ENCODE measurements at regions not wholly inside any gene's neighbourhood (a gene's known extent, or its start where the extent isn't known, plus 50 kb on each side); places are given as distances from the start of the nearest gene placed in this dataset.

DNA sequence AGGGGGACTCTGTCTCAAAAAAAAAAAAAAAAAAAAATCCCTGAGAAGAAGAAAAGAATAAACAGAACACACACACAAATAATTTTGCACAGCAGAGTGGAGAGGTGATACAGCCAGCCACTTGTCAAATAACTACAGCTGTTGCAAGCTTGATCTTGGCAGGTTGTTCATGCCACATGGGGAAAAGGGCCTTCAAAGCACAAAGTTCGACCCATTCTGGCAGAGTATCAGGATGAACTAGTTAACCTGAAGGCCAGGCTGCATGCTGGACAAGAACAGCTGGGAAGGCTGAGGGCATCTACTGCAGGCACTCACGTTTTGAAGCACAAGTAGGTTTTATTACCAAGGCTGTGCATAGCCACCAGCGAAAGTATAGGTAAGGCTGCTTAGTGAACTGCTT, 104.1 kb downstream of the KCTD15 start:
- TF ChIP-seq, protein P1, sequence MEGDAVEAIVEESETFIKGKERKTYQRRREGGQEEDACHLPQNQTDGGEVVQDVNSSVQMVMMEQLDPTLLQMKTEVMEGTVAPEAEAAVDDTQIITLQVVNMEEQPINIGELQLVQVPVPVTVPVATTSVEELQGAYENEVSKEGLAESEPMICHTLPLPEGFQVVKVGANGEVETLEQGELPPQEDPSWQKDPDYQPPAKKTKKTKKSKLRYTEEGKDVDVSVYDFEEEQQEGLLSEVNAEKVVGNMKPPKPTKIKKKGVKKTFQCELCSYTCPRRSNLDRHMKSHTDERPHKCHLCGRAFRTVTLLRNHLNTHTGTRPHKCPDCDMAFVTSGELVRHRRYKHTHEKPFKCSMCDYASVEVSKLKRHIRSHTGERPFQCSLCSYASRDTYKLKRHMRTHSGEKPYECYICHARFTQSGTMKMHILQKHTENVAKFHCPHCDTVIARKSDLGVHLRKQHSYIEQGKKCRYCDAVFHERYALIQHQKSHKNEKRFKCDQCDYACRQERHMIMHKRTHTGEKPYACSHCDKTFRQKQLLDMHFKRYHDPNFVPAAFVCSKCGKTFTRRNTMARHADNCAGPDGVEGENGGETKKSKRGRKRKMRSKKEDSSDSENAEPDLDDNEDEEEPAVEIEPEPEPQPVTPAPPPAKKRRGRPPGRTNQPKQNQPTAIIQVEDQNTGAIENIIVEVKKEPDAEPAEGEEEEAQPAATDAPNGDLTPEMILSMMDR (IDR thresholded peaks at IDR 0.05; ENCODE audit: extremely low read depth, missing control alignments) = no peak
- DNase-seq (ENCODE audit: low spot score) = no peak

DNA sequence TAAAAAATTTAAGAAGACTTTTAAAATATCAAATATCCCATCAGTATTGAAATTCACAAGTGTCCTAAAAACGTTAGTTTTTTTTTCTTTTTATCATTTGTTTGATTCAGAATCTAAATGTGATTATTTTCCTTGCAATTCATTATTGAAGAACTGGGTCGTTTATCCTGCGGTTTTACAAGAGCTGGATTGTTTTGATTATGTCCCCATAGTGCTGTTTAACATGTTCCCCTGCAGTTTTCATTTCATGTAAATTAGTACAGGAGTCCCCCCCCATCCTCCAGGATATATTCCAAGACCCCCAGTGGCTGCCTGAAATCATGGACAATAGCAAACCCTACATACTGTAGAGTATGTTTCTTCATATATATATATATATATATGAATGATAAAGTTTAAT, 105.7 kb downstream of the KCTD15 start:
- TF ChIP-seq, protein P1 (IDR thresholded peaks at IDR 0.05; ENCODE audit: extremely low read depth, missing control alignments) = no peak
- no peak for DNase-seq (ENCODE audit: low spot score)

DNA sequence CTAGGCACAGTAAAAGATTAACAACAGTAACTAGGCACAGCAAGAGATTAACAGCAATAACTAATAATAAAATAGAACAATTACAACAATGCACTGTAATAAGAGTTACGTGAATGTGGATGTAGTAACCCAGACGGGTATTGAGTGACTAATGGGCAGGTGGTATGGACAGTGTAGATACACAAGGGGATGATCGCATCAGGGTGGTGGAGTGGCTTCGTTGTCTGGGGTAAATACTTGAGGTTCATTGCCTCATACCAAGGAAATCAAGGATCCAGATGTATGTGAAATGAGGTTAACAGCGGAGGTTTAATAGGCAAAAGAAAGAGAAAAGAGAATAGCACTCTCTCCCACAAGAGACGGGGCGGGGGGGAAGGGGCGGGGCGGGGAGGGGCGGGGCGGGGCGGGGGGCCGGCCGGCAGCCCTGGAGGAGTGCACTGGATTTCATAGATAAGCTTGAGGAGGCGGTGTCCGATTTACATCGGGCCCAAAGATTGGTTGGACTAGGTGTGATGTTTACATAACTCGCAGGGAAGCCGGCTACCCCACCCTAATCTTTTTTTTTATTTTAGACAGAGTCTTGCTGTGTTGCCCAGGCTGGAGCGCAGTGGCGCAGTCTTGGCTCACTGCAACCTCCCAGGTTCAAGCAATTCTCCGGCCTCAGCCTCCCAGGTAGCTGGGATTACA, 106.3 kb downstream of the KCTD15 start:
- DNase-seq (ENCODE audit: low spot score) = no peak
- TF ChIP-seq, protein P1 (IDR thresholded peaks at IDR 0.05; ENCODE audit: extremely low read depth, missing control alignments) = no peak

DNA sequence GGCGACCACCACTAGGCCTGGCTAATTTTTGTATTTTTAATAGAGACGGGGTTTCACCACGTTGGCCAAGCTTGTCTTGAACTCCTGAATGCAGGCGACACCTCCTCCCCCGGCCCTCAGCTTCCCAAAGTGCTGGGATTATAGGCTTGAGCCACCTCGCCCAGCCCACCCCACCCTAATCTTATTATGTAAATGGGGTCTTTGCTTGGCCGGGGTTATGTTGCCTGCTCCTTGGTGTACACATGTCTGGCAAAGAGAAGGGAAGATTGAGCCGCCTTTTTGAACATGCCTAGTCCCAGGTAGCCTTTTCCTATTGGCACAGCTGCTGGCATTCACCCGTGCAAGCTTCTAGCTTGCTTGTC, 106.8 kb downstream of the KCTD15 start:
- no peak for DNase-seq (ENCODE audit: low spot score)
- TF ChIP-seq, protein P1 (IDR thresholded peaks at IDR 0.05; ENCODE audit: extremely low read depth, missing control alignments) = no peak

DNA sequence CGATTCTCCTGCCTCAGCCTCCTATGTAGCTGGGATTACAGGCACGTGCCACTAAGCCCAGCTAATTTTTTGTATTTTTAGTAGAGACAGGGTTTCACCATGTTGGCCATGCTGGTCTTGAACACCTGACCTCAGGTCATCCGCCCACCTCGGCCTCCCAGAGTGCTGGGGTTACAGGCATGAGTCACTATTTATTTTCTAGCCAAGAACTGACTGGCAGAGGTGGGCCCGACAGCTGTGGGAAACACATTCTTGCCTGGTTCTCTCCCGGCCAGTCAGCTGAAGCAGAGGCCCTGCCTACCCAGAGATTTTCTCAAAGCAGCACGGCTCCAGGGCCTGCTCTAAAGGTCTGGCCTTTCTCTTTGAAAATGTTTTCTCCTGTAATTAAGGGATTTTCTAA, 108.0 kb downstream of the KCTD15 start:
- no peak for DNase-seq (ENCODE audit: low spot score)
- TF ChIP-seq, protein P1 (IDR thresholded peaks at IDR 0.05; ENCODE audit: extremely low read depth, missing control alignments) = no peak

DNA sequence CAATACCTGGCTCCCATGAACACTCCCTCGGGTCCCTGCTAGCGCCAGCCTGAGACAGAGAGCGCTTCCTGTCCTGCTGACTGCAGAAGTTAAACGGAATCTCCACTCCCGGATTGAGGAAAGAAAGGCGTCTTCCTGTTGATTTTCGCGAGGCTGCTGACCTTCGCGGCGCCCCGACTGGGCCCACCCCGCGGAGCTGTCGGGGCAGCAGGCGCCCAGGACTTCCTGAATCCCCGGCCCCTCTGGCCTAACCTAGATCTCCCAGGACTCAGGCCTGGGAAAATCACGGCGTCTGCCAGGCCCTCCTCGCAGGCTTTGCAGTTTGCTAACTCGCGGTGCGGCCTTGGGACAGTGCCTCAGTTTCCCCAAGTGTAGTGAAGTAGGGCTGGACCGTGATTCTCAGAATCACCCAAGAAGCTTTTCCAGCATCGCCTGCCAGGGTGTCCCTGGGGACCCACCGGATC, 108.8 kb downstream of the KCTD15 start:
- no peak for DNase-seq (ENCODE audit: low spot score)
- TF ChIP-seq, protein P1 (IDR thresholded peaks at IDR 0.05; ENCODE audit: extremely low read depth, missing control alignments) = no peak

DNA sequence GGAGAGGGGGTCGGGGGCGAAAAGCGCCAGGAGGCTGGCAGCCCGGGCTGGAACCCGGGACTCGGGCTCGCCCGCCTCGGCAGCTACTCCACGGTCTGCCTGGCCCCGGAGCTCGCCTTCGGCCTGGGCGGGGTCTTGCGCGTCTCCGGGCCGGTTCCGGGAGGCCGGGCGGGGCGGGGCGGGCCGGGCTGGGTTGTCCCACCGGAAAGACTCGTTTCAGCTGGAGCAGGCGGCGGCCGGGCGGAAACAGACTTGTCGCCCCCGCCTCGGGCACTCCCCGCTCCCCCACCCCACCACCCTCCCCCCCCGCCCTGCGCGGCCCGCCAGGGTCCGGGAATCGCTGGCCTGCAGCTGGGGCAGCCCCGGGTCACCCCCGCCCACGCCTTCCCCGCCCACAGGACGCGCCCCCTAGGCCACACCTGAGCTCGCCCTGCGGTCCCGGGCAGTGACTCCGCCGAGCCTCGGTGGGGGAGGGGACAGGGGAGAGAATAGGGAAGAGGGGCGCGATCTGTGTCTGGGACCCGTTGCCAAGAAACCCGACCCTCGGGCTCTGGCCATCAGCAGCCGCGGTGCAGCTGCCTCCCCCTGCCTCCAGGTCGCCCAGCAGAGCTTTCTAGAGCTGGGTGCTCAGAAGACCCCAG, 109.4 kb downstream of the KCTD15 start:
- TF ChIP-seq, protein P1 (IDR thresholded peaks at IDR 0.05; ENCODE audit: extremely low read depth, missing control alignments) = no peak
- DNase-seq (ENCODE audit: low spot score) = peak; percentile 59
